Calu3 (cell line): ENCODE measurements at regions not wholly inside any gene's neighbourhood (a gene's known extent, or its start where the extent isn't known, plus 50 kb on each side); places are given as distances from the start of the nearest gene placed in this dataset.

ENCODE experiments used
- BruUV-seq: library from RNA; stranded (reverse); fragments of 400-500 nt; replicated peaks from 2 replicates; lab custom pipeline; 2021; lab: Mats Ljungman, UMichigan
- CTCF ChIA-PET: fragments of 300-600 bp; sonication (Branson Sonifier 250); formaldehyde crosslinking; loops from one replicate; lab custom pipeline; 2022; ENCODE audit warnings: antibody characterized with exemption; lab: Charles Lee
- DNase-seq: peaks from one replicate; pipeline ENCODE4 v3.0.0; 2022
- H3K27ac Mint-ChIP-seq: one replicate; pipeline ENCODE4 v1.8.0; 2022; ENCODE audit warnings: mixed read lengths; ENCODE audit not compliant: unreplicated experiment
- H3K27me3 Mint-ChIP-seq: one replicate; pipeline ENCODE4 v1.8.0; 2022; ENCODE audit warnings: mixed read lengths; ENCODE audit not compliant: unreplicated experiment
- H3K36me3 Mint-ChIP-seq: one replicate; pipeline ENCODE4 v1.8.0; 2022; ENCODE audit warnings: mild to moderate bottlenecking, moderate library complexity, mixed read lengths; ENCODE audit not compliant: insufficient read depth, unreplicated experiment
- H3K4me1 Mint-ChIP-seq: one replicate; pipeline ENCODE4 v1.8.0; 2022; ENCODE audit warnings: mild to moderate bottlenecking, low read depth, mixed read lengths; ENCODE audit not compliant: unreplicated experiment
- H3K4me3 Mint-ChIP-seq: one replicate; pipeline ENCODE4 v1.8.0; 2022; ENCODE audit warnings: mild to moderate bottlenecking, low read depth, moderate library complexity, mixed read lengths; ENCODE audit not compliant: unreplicated experiment
- H3K9me3 Mint-ChIP-seq: one replicate; pipeline ENCODE4 v1.8.0; 2022; ENCODE audit warnings: low read depth, mixed read lengths; ENCODE audit not compliant: unreplicated experiment
- CTCF ChIP-seq: fragments of 200-600 bp; IDR thresholded peaks from one replicate; pipeline ENCODE4 v1.8.0; 2022; ENCODE audit warnings: antibody characterized with exemption; ENCODE audit not compliant: unreplicated experiment
- intact Hi-C: fragments of 100-400 bp; cut with micrococcal nuclease; formaldehyde crosslinking; loops from one replicate; pipeline ENCODE4 v1.10.0; 2022; ENCODE audit not compliant: unreplicated experiment

- no peak overlapping the region for H3K27ac Mint-ChIP-seq
- no peaks in the 10 kb centered on the region for H3K9me3 Mint-ChIP-seq
- H3K36me3 Mint-ChIP-seq = no peaks in the 10 kb centered on the region
- CTCF ChIA-PET = no interaction called here
- no peak for DNase-seq
- BruUV-seq = no TSS peak
- H3K27me3 Mint-ChIP-seq = no peaks in the 10 kb centered on the region
- H3K4me3 Mint-ChIP-seq = no peak overlapping the region
- intact Hi-C loops = no loop called here
- TF ChIP-seq CTCF = no peak
- H3K4me1 Mint-ChIP-seq = peaks cover 9% of the 10 kb centered on the region
Measured at GRCh38 chr2:200064879-200065278, 109.5 kb downstream of the MAIP1 start.

GRCh38 chr2:200065477-200065876, 110.1 kb downstream of the MAIP1 start:
- H3K9me3 Mint-ChIP-seq = no peaks in the 10 kb centered on the region
- no peak overlapping the region for H3K4me3 Mint-ChIP-seq
- no peak for DNase-seq
- BruUV-seq = no TSS peak
- no peaks in the 10 kb centered on the region for H3K27me3 Mint-ChIP-seq
- H3K27ac Mint-ChIP-seq = no peak overlapping the region
- peaks cover 9% of the 10 kb centered on the region for H3K4me1 Mint-ChIP-seq
- CTCF ChIA-PET = no interaction called here
- TF ChIP-seq CTCF = no peak
- no peaks in the 10 kb centered on the region for H3K36me3 Mint-ChIP-seq
- intact Hi-C loops = no loop called here

GRCh38 chr2:200066417-200066816, 111.0 kb downstream of the MAIP1 start:
- peaks cover 9% of the 10 kb centered on the region for H3K4me1 Mint-ChIP-seq
- CTCF ChIA-PET = interaction anchor here (1.5 kb wide), 1 partner anchor 9 kb away, joined by 3 read pairs; no protein-coding TSS in a partner anchor
- H3K9me3 Mint-ChIP-seq = no peaks in the 10 kb centered on the region

GRCh38 chr2:200068642-200069041, 113.3 kb downstream of the MAIP1 start:
- peaks cover 5% of the 10 kb centered on the region for H3K9me3 Mint-ChIP-seq
- peaks cover 9% of the 10 kb centered on the region for H3K4me1 Mint-ChIP-seq
- no peaks in the 10 kb centered on the region for H3K27me3 Mint-ChIP-seq
- BruUV-seq = no TSS peak
- no peak overlapping the region for H3K27ac Mint-ChIP-seq
- DNase-seq = no peak
- CTCF ChIA-PET = interaction anchor here (0.7 kb wide), 1 partner anchor 1584 kb away, joined by 6 read pairs; no protein-coding TSS in a partner anchor
- intact Hi-C loops = no loop called here
- TF ChIP-seq CTCF = no peak
- no peak overlapping the region for H3K4me3 Mint-ChIP-seq
- H3K36me3 Mint-ChIP-seq = no peaks in the 10 kb centered on the region

More at GRCh38 chr2:200066417-200066816, 111.0 kb downstream of the MAIP1 start:
- intact Hi-C loops = no loop called here
- TF ChIP-seq CTCF = no peak
- Mint-ChIP-seq H3K27me3 (no peaks in the 10 kb centered on the region), H3K36me3 (no peaks in the 10 kb centered on the region), H3K4me3 (no peak overlapping the region), H3K27ac (no peak overlapping the region)
- BruUV-seq = no TSS peak
- no peak for DNase-seq
